GM19099 (cell line): ENCODE measurements at regions not wholly inside any gene's neighbourhood (a gene's known extent, or its start where the extent isn't known, plus 50 kb on each side); places are given as distances from the start of the nearest gene placed in this dataset.

Experiments
- POLR2A ChIP-seq: IDR thresholded peaks from 3 replicates; pipeline ENCODE4 v1.6.1; 2011; ENCODE audit warnings: low read depth; ENCODE audit not compliant: insufficient read length; ENCODE audit errors: extremely low read depth

GRCh38 chr7:69020536-69020935 lies 577.7 kb upstream of the AUTS2 start:
- TF ChIP-seq POLR2A: no peak

- no peak for TF ChIP-seq POLR2A
These were observed 573.0 kb upstream of the AUTS2 start for GRCh38 chr7:69025249-69025648.

- no peak for TF ChIP-seq POLR2A
These were observed 565.4 kb upstream of the AUTS2 start for GRCh38 chr7:69032848-69033247.

- TF ChIP-seq POLR2A: no peak
These were observed 562.4 kb upstream of the AUTS2 start for GRCh38 chr7:69035826-69036225.

GRCh38 chr7:69036301-69036700 lies 562.0 kb upstream of the AUTS2 start:
- no peak for TF ChIP-seq POLR2A

GRCh38 chr7:69038915-69039314 lies 559.4 kb upstream of the AUTS2 start:
- no peak for TF ChIP-seq POLR2A

- TF ChIP-seq POLR2A: no peak
These were observed 556.1 kb upstream of the AUTS2 start for GRCh38 chr7:69042138-69042537.

- no peak for TF ChIP-seq POLR2A
These were observed 551.0 kb upstream of the AUTS2 start for GRCh38 chr7:69047151-69047754.

GRCh38 chr7:69049326-69049725 lies 548.9 kb upstream of the AUTS2 start:
- no peak for TF ChIP-seq POLR2A

GRCh38 chr7:69052447-69052846 lies 545.8 kb upstream of the AUTS2 start:
- no peak for TF ChIP-seq POLR2A

GRCh38 chr7:69060516-69060915 lies 537.8 kb upstream of the AUTS2 start:
- TF ChIP-seq POLR2A: no peak

- TF ChIP-seq POLR2A: no peak
These were observed 536.1 kb upstream of the AUTS2 start for GRCh38 chr7:69062020-69062765.

- TF ChIP-seq POLR2A: no peak
These were observed 530.9 kb upstream of the AUTS2 start for GRCh38 chr7:69067397-69067796.

- TF ChIP-seq POLR2A: no peak
These were observed 527.8 kb upstream of the AUTS2 start for GRCh38 chr7:69070476-69070875.

GRCh38 chr7:69076566-69076965 lies 521.7 kb upstream of the AUTS2 start:
- no peak for TF ChIP-seq POLR2A

- no peak for TF ChIP-seq POLR2A
These were observed 519.1 kb upstream of the AUTS2 start for GRCh38 chr7:69078997-69079769.

GRCh38 chr7:69088185-69088584 lies 510.1 kb upstream of the AUTS2 start:
- no peak for TF ChIP-seq POLR2A

- TF ChIP-seq POLR2A: no peak
These were observed 507.3 kb upstream of the AUTS2 start for GRCh38 chr7:69090936-69091335.
